Adrenal gland (tissue), 9 donors: ENCODE measurements at regions not wholly inside any gene's neighbourhood (a gene's known extent, or its start where the extent isn't known, plus 50 kb on each side); places are given as distances from the start of the nearest gene placed in this dataset.

Experiments used
- DNase-seq, 7 donors: peaks; one replicate each; pipeline ENCODE4 v3.0.0-alpha.2; 2019 to 2020
- H3K27ac ChIP-seq, 5 donors: fragments of 200-600 bp; sonication (generic) in 4 of 5; 1 replicate in 3 of 5; 2 replicates in 2 of 5; pipeline versions ENCODE4 v1.5.1 to v1.8.0; 2016 to 2020; ENCODE audit warnings: mild to moderate bottlenecking in 1 of 5
- H3K27me3 ChIP-seq: fragments of 200-600 bp; 2 replicates; pipeline ENCODE4 v1.8.0; 2021
- H3K36me3 ChIP-seq, 2 donors: fragments of 200-600 bp; replicated peaks in 1 of 2; 1 replicate in 1 of 2; 2 replicates in 1 of 2; pipeline versions ENCODE4 v1.5.1 to v1.8.0; 2018 to 2022
- H3K4me1 ChIP-seq, 2 donors: fragments of 200-600 bp; replicated peaks in 1 of 2; 1 replicate in 1 of 2; 2 replicates in 1 of 2; pipeline versions ENCODE4 v1.5.1 to v1.8.0; 2018 to 2021
- H3K4me3 ChIP-seq, 4 donors: fragments of 200-600 bp; sonication (generic) in 3 of 4; one replicate each; pipeline ENCODE4 v1.5.1; 2016 to 2018
- H3K9me3 ChIP-seq, 3 donors: fragments of 200-600 bp; sonication (generic) in 1 of 3; replicated peaks in 1 of 3; 1 replicate in 2 of 3; 2 replicates in 1 of 3; pipeline versions ENCODE4 v1.5.1 to v1.8.0; 2016 to 2021
- POLR2A ChIP-seq, 2 donors: fragments of 450-650 bp; IDR thresholded peaks; one replicate each; pipeline ENCODE4 v1.6.1; 2017; ENCODE audit warnings: antibody characterized with exemption in 2 of 2, mild to moderate bottlenecking in 2 of 2, moderate library complexity in 1 of 2
- WGBS, 4 donors: extraction: QIAGEN DNeasy Blood & Tissue Kit in 2 of 4; methylation state at CpG; one replicate each; pipeline versions ENCODE4 v1.1.5 to v1.1.7; 2013 to 2017; 5-methylcytosine and 5-hydroxymethylcytosine counted together
- intact Hi-C, 2 donors: fragments of 100-400 bp; cut with DNase I; formaldehyde crosslinking; loops; one replicate each; pipeline versions ENCODE4 v1.14.1 to v1.15.0; 2022 to 2023
- TF ChIP-seq, protein P1 (sequence below), 6 experiments: fragments of 450-650 bp in 4 of 6; fragments of 200-600 bp in 2 of 6; sonication (generic) in 1 of 6; IDR thresholded peaks; 1 replicate in 5 of 6; 2 replicates in 1 of 6; pipeline versions ENCODE4 v1.5.1 to v1.8.0; 2016 to 2021; ENCODE audit warnings: antibody characterized with exemption in 6 of 6, mild to moderate bottlenecking in 2 of 6, moderate library complexity in 1 of 6
- donor health status: healthy with polysubstance abuse.
- donor health status: Bipolar disorder and iron deficiency.
- donor health status: DM: yes; HTN: yes; CAD: no.
- donor health status: DM: no; HTN: no; CAD: no.
- donor health status: DM: no; HTN: no; CAD: no.

DNA sequence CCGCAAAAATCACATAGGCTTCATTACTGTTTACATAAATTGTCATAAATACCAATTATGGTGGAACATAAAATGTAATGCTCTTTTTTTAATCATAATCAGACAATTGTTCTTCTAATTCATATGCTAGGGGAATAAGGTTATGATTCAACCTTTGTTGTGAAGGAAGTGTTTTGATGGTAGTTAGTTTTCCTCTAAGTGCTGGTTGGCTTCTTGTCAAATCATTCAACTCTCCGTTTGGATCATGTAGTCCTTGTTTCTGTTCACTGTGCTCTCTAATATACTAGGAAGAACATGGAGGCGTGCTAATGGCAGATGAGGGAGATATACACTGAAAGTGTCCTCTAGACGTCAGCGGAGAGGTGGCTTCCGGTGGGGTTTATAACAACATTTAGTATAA is 1938.0 kb upstream of the PIK3C3 start:
- H3K27ac ChIP-seq, result no peak overlapping the region
- no peak overlapping the region for H3K4me3 ChIP-seq
- H3K9me3 ChIP-seq, result no peaks in the 10 kb centered on the region
- H3K4me1 ChIP-seq, result no peaks in the 10 kb centered on the region
- TF ChIP-seq POLR2A (IDR thresholded peaks at IDR 0.05), result no peak
- TF ChIP-seq, protein P1, sequence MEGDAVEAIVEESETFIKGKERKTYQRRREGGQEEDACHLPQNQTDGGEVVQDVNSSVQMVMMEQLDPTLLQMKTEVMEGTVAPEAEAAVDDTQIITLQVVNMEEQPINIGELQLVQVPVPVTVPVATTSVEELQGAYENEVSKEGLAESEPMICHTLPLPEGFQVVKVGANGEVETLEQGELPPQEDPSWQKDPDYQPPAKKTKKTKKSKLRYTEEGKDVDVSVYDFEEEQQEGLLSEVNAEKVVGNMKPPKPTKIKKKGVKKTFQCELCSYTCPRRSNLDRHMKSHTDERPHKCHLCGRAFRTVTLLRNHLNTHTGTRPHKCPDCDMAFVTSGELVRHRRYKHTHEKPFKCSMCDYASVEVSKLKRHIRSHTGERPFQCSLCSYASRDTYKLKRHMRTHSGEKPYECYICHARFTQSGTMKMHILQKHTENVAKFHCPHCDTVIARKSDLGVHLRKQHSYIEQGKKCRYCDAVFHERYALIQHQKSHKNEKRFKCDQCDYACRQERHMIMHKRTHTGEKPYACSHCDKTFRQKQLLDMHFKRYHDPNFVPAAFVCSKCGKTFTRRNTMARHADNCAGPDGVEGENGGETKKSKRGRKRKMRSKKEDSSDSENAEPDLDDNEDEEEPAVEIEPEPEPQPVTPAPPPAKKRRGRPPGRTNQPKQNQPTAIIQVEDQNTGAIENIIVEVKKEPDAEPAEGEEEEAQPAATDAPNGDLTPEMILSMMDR (IDR thresholded peaks at IDR 0.05), result no peak
- H3K36me3 ChIP-seq, result no peaks in the 10 kb centered on the region
- no peak for DNase-seq
- intact Hi-C loops, result no loop called here
- WGBS, 4 donors, result 73 to 78% (median 75%) methylated on average over 6 of the region's 6 CpGs
- no peaks in the 10 kb centered on the region for H3K27me3 ChIP-seq

DNA sequence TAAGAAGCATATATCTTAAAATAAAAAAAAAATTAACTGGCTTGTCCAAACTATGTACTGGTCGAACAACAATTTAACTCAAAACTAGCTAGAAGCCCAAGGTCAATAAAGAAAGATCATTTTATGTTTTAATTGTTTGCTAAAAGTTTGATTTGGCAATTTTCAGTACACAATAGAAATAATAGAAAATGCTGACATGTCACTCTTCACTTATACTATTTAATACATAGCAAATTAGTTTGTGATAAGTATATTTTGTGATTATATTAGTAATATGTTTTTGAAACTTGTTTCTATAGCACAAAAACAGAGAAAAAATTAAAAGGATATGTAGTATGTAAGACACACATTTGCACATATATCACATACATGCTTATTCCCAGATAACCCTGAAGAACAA is 1938.6 kb upstream of the PIK3C3 start:
- Histone ChIP-seq H3K4me1 (no peaks in the 10 kb centered on the region), H3K36me3 (no peaks in the 10 kb centered on the region), H3K27me3 (no peaks in the 10 kb centered on the region), H3K4me3 (no peak overlapping the region), H3K9me3 (no peaks in the 10 kb centered on the region), H3K27ac (no peak overlapping the region)
- DNase-seq, result no peak
- intact Hi-C loops, result no loop called here
- TF ChIP-seq POLR2A (IDR thresholded peaks at IDR 0.05), result no peak
- TF ChIP-seq, protein P1 (IDR thresholded peaks at IDR 0.05), result no peak
- WGBS, 4 donors, result 69 to 79% (median 77%) methylated on average over 1 of the region's 1 CpG

DNA sequence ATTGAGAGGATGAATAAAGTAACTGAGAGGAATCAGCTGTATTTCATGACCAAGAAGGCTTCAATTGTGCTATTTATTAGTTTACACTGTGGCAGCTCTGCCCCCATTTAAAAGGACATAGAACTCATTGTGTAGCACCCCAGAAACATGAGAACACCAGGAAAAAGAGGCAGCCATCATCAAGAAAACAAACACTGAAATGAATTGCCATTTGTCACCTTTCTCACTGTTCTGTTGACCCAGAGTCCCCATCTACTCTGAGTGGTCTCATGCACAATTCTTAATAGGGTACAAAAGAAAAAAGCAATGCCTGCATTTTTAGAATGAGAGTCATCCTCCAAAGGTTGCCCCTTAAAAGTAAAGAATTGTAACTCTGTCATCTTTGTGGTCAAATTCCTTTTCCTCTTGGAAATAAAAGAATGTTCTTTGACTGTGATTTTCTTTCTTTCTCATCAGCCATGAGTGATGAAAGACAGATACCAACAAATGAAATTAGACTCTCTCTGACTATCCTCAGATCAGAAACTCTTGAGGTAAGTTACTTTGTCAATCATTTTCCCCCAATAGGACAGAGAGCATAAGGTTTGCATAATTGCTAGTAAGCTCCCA is 1941.9 kb upstream of the PIK3C3 start:
- Histone ChIP-seq H3K27me3 (no peaks in the 10 kb centered on the region), H3K9me3 (no peaks in the 10 kb centered on the region), H3K36me3 (no peaks in the 10 kb centered on the region), H3K4me1 (no peaks in the 10 kb centered on the region), H3K4me3 (no peak overlapping the region), H3K27ac (no peak overlapping the region)
- intact Hi-C loops, result no loop called here
- TF ChIP-seq, protein P1 (IDR thresholded peaks at IDR 0.05), result no peak
- TF ChIP-seq POLR2A (IDR thresholded peaks at IDR 0.05), result no peak
- DNase-seq, result no peak

DNA sequence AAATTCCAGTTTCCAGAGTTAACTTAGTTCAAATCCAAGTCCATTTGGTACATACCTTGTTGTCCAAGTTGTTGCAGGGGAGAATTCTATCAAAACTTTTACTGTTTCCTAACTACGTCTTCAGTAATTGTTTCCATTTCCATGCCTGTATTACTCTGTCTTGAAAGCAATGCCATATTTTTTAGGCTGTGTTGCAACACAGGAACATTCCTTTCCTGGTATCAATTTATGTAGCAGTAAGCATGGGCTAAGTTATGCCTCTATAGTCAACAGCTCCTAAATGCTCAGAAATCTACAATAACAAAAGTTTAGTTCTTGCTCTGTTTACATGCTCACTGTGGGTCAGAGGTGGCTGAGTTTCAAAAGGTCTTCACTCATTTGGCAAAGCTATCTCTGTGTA is 1943.8 kb upstream of the PIK3C3 start:
- Histone ChIP-seq H3K27me3 (no peaks in the 10 kb centered on the region), H3K4me1 (no peaks in the 10 kb centered on the region), H3K27ac (no peak overlapping the region), H3K36me3 (no peaks in the 10 kb centered on the region), H3K4me3 (no peak overlapping the region), H3K9me3 (no peaks in the 10 kb centered on the region)
- intact Hi-C loops, result no loop called here
- 79 to 83% (median 82%) methylated on average over 1 of the region's 1 CpG for WGBS, 4 donors
- TF ChIP-seq, protein P1 (IDR thresholded peaks at IDR 0.05), result no peak
- TF ChIP-seq POLR2A (IDR thresholded peaks at IDR 0.05), result no peak
- no peak for DNase-seq
